Lower lobe of right lung (tissue), 2 donors: ENCODE measurements at regions not wholly inside any gene's neighbourhood (a gene's known extent, or its start where the extent isn't known, plus 50 kb on each side); places are given as distances from the start of the nearest gene placed in this dataset.

Source experiments
- ATAC-seq, 2 donors: fragments of 200-7000 bp; cut with Tn5 transposase; one replicate each; pipeline ENCODE4 v1.9.1; 2020 to 2022; ENCODE audit warnings: mild to moderate bottlenecking in 2 of 2, moderate library complexity in 2 of 2
- DNase-seq: peaks from one replicate; pipeline ENCODE4 v3.0.0-alpha.2; 2020
- H3K27ac ChIP-seq: fragments of 200-600 bp; one replicate; pipeline ENCODE4 v1.8.0; 2022
- H3K27me3 ChIP-seq: fragments of 200-600 bp; one replicate; pipeline ENCODE4 v1.8.0; 2022; ENCODE audit warnings: low read depth
- H3K36me3 ChIP-seq: fragments of 200-600 bp; one replicate; pipeline ENCODE4 v1.8.0; 2022; ENCODE audit warnings: mild to moderate bottlenecking
- H3K4me1 ChIP-seq: fragments of 200-600 bp; one replicate; pipeline ENCODE4 v1.8.0; 2022
- H3K4me3 ChIP-seq: fragments of 200-600 bp; one replicate; pipeline ENCODE4 v1.8.0; 2022; ENCODE audit warnings: mild to moderate bottlenecking
- H3K9me3 ChIP-seq: fragments of 200-600 bp; one replicate; pipeline ENCODE4 v1.8.0; 2022
- CTCF ChIP-seq: fragments of 200-600 bp; IDR thresholded peaks from one replicate; pipeline ENCODE4 v1.8.0; 2022; ENCODE audit warnings: antibody characterized with exemption, mild to moderate bottlenecking
- intact Hi-C: fragments of 100-400 bp; cut with DNase I; formaldehyde crosslinking; loops from one replicate; pipeline ENCODE4 v1.11.0; 2022
- donor health status: DM: no; HTN: yes; CAD: no; lungs with severe emphysema.

GRCh38 chr2:221270806-221271205, 301.3 kb downstream of the EPHA4 start:
- intact Hi-C loops: no loop called here
- no peaks in the 10 kb centered on the region for H3K4me1 ChIP-seq
- H3K9me3 ChIP-seq: no peaks in the 10 kb centered on the region
- H3K27me3 ChIP-seq: no peaks in the 10 kb centered on the region
- H3K4me3 ChIP-seq: no peak overlapping the region
- H3K36me3 ChIP-seq: no peaks in the 10 kb centered on the region
- DNase-seq (no peak), ATAC-seq (no peak)
- TF ChIP-seq CTCF: no peak
- no peak overlapping the region for H3K27ac ChIP-seq

- Histone ChIP-seq H3K9me3 (no peaks in the 10 kb centered on the region), H3K27ac (no peak overlapping the region), H3K4me1 (no peaks in the 10 kb centered on the region), H3K27me3 (no peaks in the 10 kb centered on the region), H3K4me3 (no peak overlapping the region), H3K36me3 (no peaks in the 10 kb centered on the region)
- intact Hi-C loops: no loop called here
- DNase-seq (no peak), ATAC-seq (no peak)
- no peak for TF ChIP-seq CTCF
Observed at GRCh38 chr2:221272729-221273128, 299.4 kb downstream of the EPHA4 start.

- DNase-seq (no peak), ATAC-seq (no peak)
- intact Hi-C loops: no loop called here
- TF ChIP-seq CTCF: no peak
- Histone ChIP-seq H3K4me1 (no peaks in the 10 kb centered on the region), H3K27ac (no peak overlapping the region), H3K27me3 (no peaks in the 10 kb centered on the region), H3K4me3 (no peak overlapping the region), H3K9me3 (no peaks in the 10 kb centered on the region), H3K36me3 (no peaks in the 10 kb centered on the region)
Observed at GRCh38 chr2:221276033-221276432, 296.1 kb downstream of the EPHA4 start.

DNA sequence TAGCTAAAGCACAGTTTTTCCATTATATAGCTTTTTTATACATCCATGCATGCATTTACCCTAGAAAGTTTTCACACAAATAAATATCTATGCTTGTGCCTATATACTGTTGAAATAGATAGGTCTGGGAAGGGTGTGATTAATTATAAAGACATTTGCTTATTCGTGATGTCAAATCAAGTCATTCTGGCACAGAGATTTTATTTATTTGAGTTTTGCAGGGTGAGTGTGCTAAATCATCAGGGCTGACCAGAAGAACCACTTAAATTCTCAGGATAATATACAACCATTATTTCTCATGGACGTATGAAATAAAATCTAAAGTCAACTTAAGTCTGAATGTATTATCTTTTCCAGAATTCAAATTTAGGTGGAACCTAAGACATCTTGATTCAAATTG, 295.5 kb downstream of the EPHA4 start:
- Histone ChIP-seq H3K27me3 (no peaks in the 10 kb centered on the region), H3K36me3 (no peaks in the 10 kb centered on the region), H3K27ac (no peak overlapping the region), H3K4me1 (no peaks in the 10 kb centered on the region), H3K9me3 (no peaks in the 10 kb centered on the region), H3K4me3 (no peak overlapping the region)
- ATAC-seq: no peak
- no peak for TF ChIP-seq CTCF
- no peak for DNase-seq
- intact Hi-C loops: no loop called here

- no peak for TF ChIP-seq CTCF
- ATAC-seq (no peak), DNase-seq (no peak)
- H3K27ac ChIP-seq: no peak overlapping the region
- H3K4me3 ChIP-seq: no peak overlapping the region
- H3K4me1 ChIP-seq: no peaks in the 10 kb centered on the region
- intact Hi-C loops: no loop called here
- no peaks in the 10 kb centered on the region for H3K27me3 ChIP-seq
- no peaks in the 10 kb centered on the region for H3K9me3 ChIP-seq
- no peaks in the 10 kb centered on the region for H3K36me3 ChIP-seq
Observed at GRCh38 chr2:221282386-221282785, 289.7 kb downstream of the EPHA4 start.
